ENCODE measurements at regions not wholly inside any gene's neighbourhood (a gene's known extent, or its start where the extent isn't known, plus 50 kb on each side); places are given as distances from the start of the nearest gene placed in this dataset.
A peak's percentile ranks its signal among the peaks of the same experiment; 100 is the strongest.

GRCh38 chr4:147118528-147118927 is 172.9 kb upstream of the TTC29 start:
- DNase-seq, result peak in 1 of 2 donors; percentile 66
- WGBS, 5 donors, result 11 to 19% (median 12%) methylated on average over 2 of the region's 2 CpGs
- no peak overlapping the region for H3K4me3 ChIP-seq

GRCh38 chr4:147122685-147123084 is 177.0 kb upstream of the TTC29 start:
- intact Hi-C loops (cut with DNase I; ENCODE audit: low total_unique reads), result no loop called here
- no peak overlapping the region for H3K4me3 ChIP-seq
- H3K27me3 ChIP-seq, result no peaks in the 10 kb centered on the region
- no peaks in the 10 kb centered on the region for H3K9me3 ChIP-seq
- H3K36me3 ChIP-seq, result no peaks in the 10 kb centered on the region
- DNase-seq, result no peak
- H3K4me1 ChIP-seq, result peaks cover 0 to 15% (median 6%) of the 10 kb centered on the region in 4 donors
- TF ChIP-seq POLR2AphosphoS5 (IDR thresholded peaks at IDR 0.05) (no peak), CTCF (IDR thresholded peaks at IDR 0.05) (no peak)
- no peak overlapping the region for H3K27ac ChIP-seq

More at GRCh38 chr4:147118528-147118927, 172.9 kb upstream of the TTC29 start:
- Histone ChIP-seq H3K27ac (peak overlapping the region in 2 of 5 donors; percentile 17 to 44), H3K4me1 (peaks cover 0 to 23% (median 10%) of the 10 kb centered on the region in 4 donors), H3K27me3 (no peaks in the 10 kb centered on the region), H3K9me3 (peaks cover 0 to 5% (median 0%) of the 10 kb centered on the region in 4 donors), H3K36me3 (no peaks in the 10 kb centered on the region)
- intact Hi-C loops (cut with DNase I; ENCODE audit: low total_unique reads), result no loop called here
- TF ChIP-seq EP300 (IDR thresholded peaks at IDR 0.05), result no peak
- peak in 1 of 3 donors; percentile 19 for TF ChIP-seq POLR2AphosphoS5 (IDR thresholded peaks at IDR 0.05)
- no peak for TF ChIP-seq POLR2A (IDR thresholded peaks at IDR 0.05)

GRCh38 chr4:147123146-147123545 is 177.5 kb upstream of the TTC29 start:
- intact Hi-C loops (cut with DNase I; ENCODE audit: low total_unique reads), result no loop called here
- WGBS, 5 donors, result 23 to 37% (median 29%) methylated on average over 1 of the region's 1 CpG

DNA sequence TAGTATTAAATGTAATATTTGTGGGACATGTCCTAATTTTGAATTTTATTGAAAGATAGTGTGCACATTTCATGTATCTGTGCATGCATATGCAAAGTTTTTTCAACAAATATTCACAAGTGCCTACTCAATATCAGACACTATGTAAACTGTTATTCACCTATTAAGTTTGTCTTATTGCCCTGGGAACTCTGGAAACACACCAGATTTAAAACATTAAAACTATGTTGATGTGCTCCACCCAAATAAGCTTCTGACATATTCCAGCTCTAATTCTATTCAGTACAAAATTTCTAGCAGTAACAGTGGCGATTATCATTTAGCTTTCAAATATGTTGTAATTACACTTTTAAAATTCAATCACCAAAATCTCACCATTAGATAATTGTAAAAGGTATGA is 183.1 kb upstream of the TTC29 start:
- no peak overlapping the region for H3K4me3 ChIP-seq
- H3K27ac ChIP-seq, result no peak overlapping the region
- no peaks in the 10 kb centered on the region for H3K4me1 ChIP-seq
- 81 to 96% (median 88%) methylated on average over 1 of the region's 1 CpG for WGBS, 5 donors
- TF ChIP-seq POLR2A (IDR thresholded peaks at IDR 0.05), result no peak
- TF ChIP-seq POLR2AphosphoS5 (IDR thresholded peaks at IDR 0.05), result no peak
- TF ChIP-seq CTCF (IDR thresholded peaks at IDR 0.05), result no peak
- TF ChIP-seq EP300 (IDR thresholded peaks at IDR 0.05), result no peak
- H3K36me3 ChIP-seq, result no peaks in the 10 kb centered on the region
- no peak for DNase-seq
- no peaks in the 10 kb centered on the region for H3K27me3 ChIP-seq
- intact Hi-C loops (cut with DNase I; ENCODE audit: low total_unique reads), result no loop called here
- no peaks in the 10 kb centered on the region for H3K9me3 ChIP-seq

More at GRCh38 chr4:147123146-147123545, 177.5 kb upstream of the TTC29 start:
- no peaks in the 10 kb centered on the region for H3K9me3 ChIP-seq
- no peaks in the 10 kb centered on the region for H3K27me3 ChIP-seq
- no peak for DNase-seq
- H3K36me3 ChIP-seq, result no peaks in the 10 kb centered on the region
- no peak overlapping the region for H3K4me3 ChIP-seq
- TF ChIP-seq POLR2AphosphoS5 (IDR thresholded peaks at IDR 0.05), result no peak
- TF ChIP-seq EP300 (IDR thresholded peaks at IDR 0.05), result no peak
- no peak for TF ChIP-seq POLR2A (IDR thresholded peaks at IDR 0.05)
- no peak for TF ChIP-seq CTCF (IDR thresholded peaks at IDR 0.05)
- H3K27ac ChIP-seq, result no peak overlapping the region
- H3K4me1 ChIP-seq, result peaks cover 0 to 10% (median 4%) of the 10 kb centered on the region in 4 donors

GRCh38 chr4:147129687-147130086 is 184.0 kb upstream of the TTC29 start:
- Histone ChIP-seq H3K4me1 (no peaks in the 10 kb centered on the region), H3K9me3 (no peaks in the 10 kb centered on the region), H3K36me3 (no peaks in the 10 kb centered on the region), H3K4me3 (no peak overlapping the region), H3K27me3 (no peaks in the 10 kb centered on the region), H3K27ac (no peak overlapping the region)
- intact Hi-C loops (cut with DNase I; ENCODE audit: low total_unique reads), result no loop called here
- DNase-seq, result no peak
- 75 to 91% (median 80%) methylated on average over 2 of the region's 2 CpGs for WGBS, 5 donors
- no peak for TF ChIP-seq POLR2A (IDR thresholded peaks at IDR 0.05)
- no peak for TF ChIP-seq EP300 (IDR thresholded peaks at IDR 0.05)
- TF ChIP-seq CTCF (IDR thresholded peaks at IDR 0.05), result no peak
